ENCODE measurements at regions not wholly inside any gene's neighbourhood (a gene's known extent, or its start where the extent isn't known, plus 50 kb on each side); places are given as distances from the start of the nearest gene placed in this dataset.
A peak's percentile ranks its signal among the peaks of the same experiment; 100 is the strongest.
"Not testable (repeated sequence)": the region's sequence is repeated elsewhere in the genome, so short reads cannot be mapped to it uniquely, and the experiment has no call there.

DNA sequence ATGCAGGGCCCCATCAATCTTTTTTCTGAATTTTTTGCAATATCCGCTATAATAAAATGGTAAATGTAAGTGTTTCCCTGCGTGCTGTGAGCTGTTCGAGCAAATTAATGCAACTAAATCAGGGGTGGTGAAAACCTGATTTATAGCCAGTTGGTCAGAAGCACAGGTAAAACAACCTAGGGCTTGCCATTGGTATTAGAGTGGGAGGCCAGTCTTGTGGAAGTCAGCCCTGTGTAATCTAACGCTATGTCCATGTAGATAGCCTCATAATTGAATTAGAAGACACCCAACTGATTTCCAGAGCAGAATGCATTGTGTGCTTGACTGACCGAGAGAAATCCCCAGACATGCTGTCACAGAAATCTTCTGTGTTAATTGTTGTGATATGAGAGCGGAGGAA lies 126.8 kb upstream of the GPR39 start:
- DNase-seq; H3K27ac ChIP-seq; H3K4me1 ChIP-seq; intact Hi-C loops (cut with DNase I; ENCODE audit: low total_unique reads); H3K4me3 ChIP-seq; H3K36me3 ChIP-seq; H3K9me3 ChIP-seq: not testable (repeated sequence)
- WGBS, 5 donors = 86 to 91% (median 88%) methylated on average over 6 of the region's 6 CpGs
- peaks cover 0 to 10% (median 0%) of the 10 kb centered on the region in 7 donors for H3K27me3 ChIP-seq (replicated peaks in 1 of 7)

- H3K9me3 ChIP-seq; intact Hi-C loops (cut with DNase I; ENCODE audit: low total_unique reads); DNase-seq; H3K27me3 ChIP-seq (replicated peaks in 1 of 7); H3K36me3 ChIP-seq; H3K27ac ChIP-seq; H3K4me1 ChIP-seq: not testable (repeated sequence)
- 1 to 31% (median 18%) methylated on average over 2 of the region's 2 CpGs for whole genome bisulfite sequencing, 5 donors
- H3K4me3 ChIP-seq = peak overlapping the region in 2 of 8 donors; percentile 31 to 44
These were observed 115.8 kb upstream of the GPR39 start for GRCh38 chr2:132300592-132301378.

- peak overlapping the region in 3 of 8 donors; percentile 20 to 58 (median 30) for H3K4me3 ChIP-seq
- not testable (repeated sequence) for H3K9me3 ChIP-seq
These were observed 111.8 kb upstream of the GPR39 start for GRCh38 chr2:132304661-132305380.

GRCh38 chr2:132307613-132308198 lies 108.9 kb upstream of the GPR39 start:
- H3K27ac ChIP-seq; DNase-seq; H3K4me1 ChIP-seq; H3K27me3 ChIP-seq (replicated peaks in 1 of 7); H3K9me3 ChIP-seq; H3K36me3 ChIP-seq; intact Hi-C loops (cut with DNase I; ENCODE audit: low total_unique reads); H3K4me3 ChIP-seq: not testable (repeated sequence)
- 44 to 83% (median 72%) methylated on average over 1 to 2 of the region's 2 CpGs for WGBS, 5 donors

More at GRCh38 chr2:132304661-132305380, 111.8 kb upstream of the GPR39 start:
- H3K27me3 ChIP-seq (replicated peaks in 1 of 7); H3K4me1 ChIP-seq; intact Hi-C loops (cut with DNase I; ENCODE audit: low total_unique reads); H3K36me3 ChIP-seq: not testable (repeated sequence)
- peak overlapping the region in 1 of 8 donors; percentile 14 for H3K27ac ChIP-seq
- TF ChIP-seq POLR2AphosphoS5 (IDR thresholded peaks at IDR 0.05) (peak in 1 of 3 donors; percentile 31), CTCF (IDR thresholded peaks at IDR 0.05 in 8 of 11, conservative IDR thresholded peaks at IDR 0.05 in 3 of 11) (peak in 1 of 11 experiments; percentile 8)
- 11 to 23% (median 15%) methylated on average over 26 to 27 of the region's 27 CpGs for WGBS, 5 donors
- peak; percentile 77 for DNase-seq

DNA sequence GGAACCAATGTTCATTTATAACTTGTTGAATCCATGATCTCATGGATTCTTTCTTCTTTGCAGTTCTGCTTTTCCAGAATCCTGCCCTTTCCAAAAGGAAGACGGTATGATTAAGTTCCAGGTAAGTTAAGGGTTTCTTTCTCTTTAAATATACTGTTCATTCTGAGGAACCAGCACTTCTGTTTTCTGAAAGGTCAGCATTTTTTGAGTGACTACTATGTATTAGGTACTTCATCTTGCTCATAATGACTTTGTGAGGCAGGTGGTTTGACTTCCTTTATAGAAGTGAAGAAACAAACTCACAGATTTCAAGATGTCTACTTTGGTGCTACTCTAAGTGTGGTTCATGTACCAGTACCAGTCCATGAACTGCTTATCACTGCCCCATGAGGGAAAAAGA lies 107.4 kb upstream of the GPR39 start:
- intact Hi-C loops (cut with DNase I; ENCODE audit: low total_unique reads); H3K36me3 ChIP-seq; H3K27ac ChIP-seq; H3K9me3 ChIP-seq; H3K4me1 ChIP-seq; H3K4me3 ChIP-seq; H3K27me3 ChIP-seq (replicated peaks in 1 of 7); DNase-seq: not testable (repeated sequence)
- 63 to 93% (median 78%) methylated on average over 1 of the region's 1 CpG for WGBS, 5 donors

DNA sequence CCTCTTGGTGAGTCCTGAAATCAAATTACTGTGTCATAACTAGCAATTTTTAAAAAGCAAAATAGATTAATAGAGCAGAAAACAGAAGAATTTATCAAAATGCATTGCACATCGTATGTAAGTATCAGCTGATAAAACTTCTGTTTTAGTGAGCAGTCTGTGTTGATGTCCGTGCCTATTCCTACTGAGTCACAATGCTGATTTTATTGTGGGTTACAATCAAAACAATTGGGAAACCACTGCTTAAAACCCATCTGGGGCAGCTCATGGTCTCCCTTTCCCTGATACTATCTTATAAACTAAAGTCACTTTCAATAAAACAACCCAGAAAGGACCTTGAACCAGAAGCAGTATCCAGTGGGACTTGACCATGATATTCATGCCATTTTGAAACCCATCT lies 101.1 kb upstream of the GPR39 start:
- WGBS, 5 donors = 81 to 95% (median 85%) methylated on average over 2 of the region's 2 CpGs
- intact Hi-C loops (cut with DNase I; ENCODE audit: low total_unique reads) = not testable (repeated sequence)

DNA sequence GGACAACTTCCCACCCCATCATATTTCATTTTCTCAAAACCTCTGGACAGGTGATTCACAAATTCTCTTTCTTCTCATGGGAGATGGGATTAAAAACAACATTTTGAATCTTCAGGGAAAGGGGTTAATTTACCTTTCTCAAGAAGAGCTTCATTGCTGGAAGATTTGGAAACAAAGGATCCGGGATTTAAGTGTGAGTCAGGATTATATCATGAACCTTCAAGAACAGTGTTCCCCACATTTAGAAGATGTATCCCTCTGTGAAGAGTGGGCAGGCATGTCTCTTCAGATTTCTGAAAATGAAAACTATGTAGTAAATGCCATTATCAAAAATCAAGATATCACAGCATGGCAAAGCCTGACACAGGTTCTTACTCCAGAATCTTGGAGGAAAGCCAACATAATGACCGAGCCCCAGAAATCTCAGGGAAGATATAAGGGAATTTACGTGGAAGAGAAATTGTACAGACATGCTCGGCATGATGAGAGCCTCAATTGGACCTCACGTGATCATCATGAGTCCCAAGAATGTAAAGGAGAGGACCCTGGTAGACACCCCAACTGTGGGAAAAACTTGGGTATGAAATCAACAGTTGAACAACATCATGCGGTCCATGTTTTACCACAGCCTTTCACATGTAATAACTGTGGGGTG lies 99.5 kb upstream of the GPR39 start:
- 80 to 93% (median 89%) methylated on average over 6 of the region's 6 CpGs for WGBS, 5 donors
- H3K4me1 ChIP-seq; H3K9me3 ChIP-seq; intact Hi-C loops (cut with DNase I; ENCODE audit: low total_unique reads); H3K4me3 ChIP-seq; DNase-seq; H3K27me3 ChIP-seq (replicated peaks in 1 of 7); H3K27ac ChIP-seq; H3K36me3 ChIP-seq: not testable (repeated sequence)

More for the DNA sequence above, 101.1 kb upstream of the GPR39 start:
- H3K4me1 ChIP-seq; H3K27ac ChIP-seq; DNase-seq; H3K36me3 ChIP-seq; H3K9me3 ChIP-seq; H3K4me3 ChIP-seq; H3K27me3 ChIP-seq (replicated peaks in 1 of 7): not testable (repeated sequence)

GRCh38 chr2:132318481-132318880 lies 98.1 kb upstream of the GPR39 start:
- DNase-seq; H3K4me3 ChIP-seq; H3K27me3 ChIP-seq (replicated peaks in 1 of 7); H3K36me3 ChIP-seq; H3K9me3 ChIP-seq; intact Hi-C loops (cut with DNase I; ENCODE audit: low total_unique reads); H3K27ac ChIP-seq; H3K4me1 ChIP-seq: not testable (repeated sequence)
- WGBS, 5 donors = 74 to 94% (median 90%) methylated on average over 4 of the region's 4 CpGs

GRCh38 chr2:132324005-132324404 lies 92.6 kb upstream of the GPR39 start:
- H3K4me1 ChIP-seq; intact Hi-C loops (cut with DNase I; ENCODE audit: low total_unique reads); H3K27ac ChIP-seq; H3K9me3 ChIP-seq; H3K4me3 ChIP-seq; DNase-seq; H3K27me3 ChIP-seq (replicated peaks in 1 of 7); H3K36me3 ChIP-seq: not testable (repeated sequence)
- 70 to 89% (median 82%) methylated on average over 1 of the region's 1 CpG for WGBS, 5 donors

Data from spleen (tissue), 11 donors.